Osteoblast (primary cell): ENCODE measurements at regions not wholly inside any gene's neighbourhood (a gene's known extent, or its start where the extent isn't known, plus 50 kb on each side); places are given as distances from the start of the nearest gene placed in this dataset.

ENCODE experiments used
- DNase-seq: peaks from one replicate; pipeline ENCODE4 v3.0.0; 2011; ENCODE audit warnings: low spot score, mixed read lengths; ENCODE audit not compliant: insufficient read length; ENCODE audit errors: missing footprints
- H2AFZ ChIP-seq: 2 replicates; pipeline ENCODE4 v1.6.0; 2011; ENCODE audit warnings: mild to moderate bottlenecking, low read length
- H3K27ac ChIP-seq: 2 replicates; pipeline ENCODE4 v1.5.1; 2011; ENCODE audit warnings: mild to moderate bottlenecking, low read depth, low read length, moderate library complexity
- H3K27me3 ChIP-seq: 2 replicates; pipeline ENCODE4 v1.6.0; 2012; ENCODE audit warnings: mild to moderate bottlenecking, control low read depth, inconsistent platforms, low read length, moderate library complexity; ENCODE audit not compliant: insufficient read depth
- H3K36me3 ChIP-seq: 2 replicates; pipeline ENCODE4 v1.5.1; 2011; ENCODE audit warnings: mild to moderate bottlenecking, low read length, control low read depth, moderate library complexity; ENCODE audit not compliant: insufficient read depth
- H3K4me1 ChIP-seq: 2 replicates; pipeline ENCODE4 v1.5.1; 2011; ENCODE audit warnings: mild to moderate bottlenecking, low read length, control low read depth, moderate library complexity; ENCODE audit not compliant: insufficient read depth
- H3K4me2 ChIP-seq: 2 replicates; pipeline ENCODE4 v1.6.0; 2011; ENCODE audit warnings: mild to moderate bottlenecking, low read length; ENCODE audit not compliant: insufficient read depth
- H3K4me3 ChIP-seq: fragments of 200-600 bp; sonication (generic); 3 replicates; pipeline ENCODE4 v1.5.1; 2012; ENCODE audit warnings: mild to moderate bottlenecking, low read length, inconsistent platforms; ENCODE audit not compliant: insufficient read depth
- H3K79me2 ChIP-seq: 2 replicates; pipeline ENCODE4 v1.6.0; 2012; ENCODE audit warnings: mild to moderate bottlenecking, low read length, control low read depth, inconsistent platforms; ENCODE audit not compliant: insufficient read depth
- H3K9me3 ChIP-seq: 2 replicates; pipeline ENCODE4 v1.5.1; 2011; ENCODE audit warnings: low read depth, low read length, control low read depth
- H4K20me1 ChIP-seq: 2 replicates; pipeline ENCODE4 v1.6.0; 2012; ENCODE audit warnings: mild to moderate bottlenecking, low read length, control low read depth; ENCODE audit not compliant: insufficient read depth
- CTCF ChIP-seq: IDR thresholded peaks from 2 replicates; pipeline ENCODE4 v1.5.1; 2011; ENCODE audit warnings: mild to moderate bottlenecking, low read depth, low read length, moderate library complexity; ENCODE audit errors: extremely low read depth

GRCh38 chr7:48813472-48813871 is 110.9 kb upstream of the CDC14C start:
- H3K27ac ChIP-seq = no peak overlapping the region

GRCh38 chr7:48822138-48822537 is 102.2 kb upstream of the CDC14C start:
- DNase-seq = no peak
- no peak overlapping the region for H3K4me3 ChIP-seq
- peaks cover 5% of the 10 kb centered on the region for H3K9me3 ChIP-seq
- H3K36me3 ChIP-seq = no peaks in the 10 kb centered on the region
- H3K4me1 ChIP-seq = no peaks in the 10 kb centered on the region
- no peak overlapping the region for H2AFZ ChIP-seq
- no peaks in the 10 kb centered on the region for H4K20me1 ChIP-seq
- no peaks in the 10 kb centered on the region for H3K27me3 ChIP-seq
- H3K4me2 ChIP-seq = no peak overlapping the region
- H3K27ac ChIP-seq = no peak overlapping the region
- no peaks in the 10 kb centered on the region for H3K79me2 ChIP-seq
- no peak for TF ChIP-seq CTCF

More at GRCh38 chr7:48813472-48813871, 110.9 kb upstream of the CDC14C start:
- TF ChIP-seq CTCF = no peak
- no peak for DNase-seq
- no peaks in the 10 kb centered on the region for H4K20me1 ChIP-seq
- H3K9me3 ChIP-seq = peaks cover 2% of the 10 kb centered on the region
- no peaks in the 10 kb centered on the region for H3K79me2 ChIP-seq
- no peak overlapping the region for H3K4me2 ChIP-seq
- no peaks in the 10 kb centered on the region for H3K27me3 ChIP-seq
- H3K4me3 ChIP-seq = no peak overlapping the region
- H3K4me1 ChIP-seq = no peaks in the 10 kb centered on the region
- no peak overlapping the region for H2AFZ ChIP-seq
- no peaks in the 10 kb centered on the region for H3K36me3 ChIP-seq

- H3K4me3 ChIP-seq = no peak overlapping the region
- H3K4me1 ChIP-seq = no peaks in the 10 kb centered on the region
- no peaks in the 10 kb centered on the region for H4K20me1 ChIP-seq
- no peak for TF ChIP-seq CTCF
- H3K27ac ChIP-seq = no peak overlapping the region
- H3K27me3 ChIP-seq = no peaks in the 10 kb centered on the region
- H3K36me3 ChIP-seq = no peaks in the 10 kb centered on the region
- no peaks in the 10 kb centered on the region for H3K79me2 ChIP-seq
- H2AFZ ChIP-seq = no peak overlapping the region
- H3K4me2 ChIP-seq = no peak overlapping the region
- H3K9me3 ChIP-seq = no peaks in the 10 kb centered on the region
- DNase-seq = no peak
These were observed 92.0 kb upstream of the CDC14C start for GRCh38 chr7:48832303-48832845.

GRCh38 chr7:48837266-48837665 is 87.1 kb upstream of the CDC14C start:
- H4K20me1 ChIP-seq = no peaks in the 10 kb centered on the region
- no peaks in the 10 kb centered on the region for H3K9me3 ChIP-seq
- no peaks in the 10 kb centered on the region for H3K79me2 ChIP-seq
- no peak overlapping the region for H3K27ac ChIP-seq
- no peak for DNase-seq
- no peaks in the 10 kb centered on the region for H3K4me1 ChIP-seq
- no peak overlapping the region for H3K4me2 ChIP-seq
- H2AFZ ChIP-seq = no peak overlapping the region
- no peaks in the 10 kb centered on the region for H3K36me3 ChIP-seq
- TF ChIP-seq CTCF = no peak
- no peaks in the 10 kb centered on the region for H3K27me3 ChIP-seq
- no peak overlapping the region for H3K4me3 ChIP-seq
